ENCODE measurements at regions not wholly inside any gene's neighbourhood (a gene's known extent, or its start where the extent isn't known, plus 50 kb on each side); places are given as distances from the start of the nearest gene placed in this dataset.
A peak's percentile ranks its signal among the peaks of the same experiment; 100 is the strongest.

- DNase-seq = peak in 1 of 5 donors; percentile 6
- intact Hi-C loops (cut with DNase I) = no loop called here
- Histone ChIP-seq H3K36me3 (ENCODE audit: control insufficient read depth in 2 of 3, insufficient read depth in 3 of 3, low read length in 3 of 3) (no peaks in the 10 kb centered on the region), H3K27me3 (ENCODE audit: control insufficient read depth, insufficient read depth, low read length) (no peaks in the 10 kb centered on the region), H3K4me3 (ENCODE audit: low read length in 3 of 3) (no peak overlapping the region), H3K9ac (ENCODE audit: low read length in 3 of 3) (no peak overlapping the region), H3K9me3 (ENCODE audit: control insufficient read depth in 2 of 3, insufficient read depth in 1 of 3, low read length in 3 of 3) (peaks cover 0 to under 1% (median 0%) of the 10 kb centered on the region in 3 donors), H3K27ac (ENCODE audit: low read depth in 2 of 2, low read length in 2 of 2) (no peak overlapping the region), H3K4me1 (ENCODE audit: control insufficient read depth in 2 of 3, insufficient read depth in 2 of 3, low read depth in 1 of 3, low read length in 3 of 3) (no peaks in the 10 kb centered on the region)
- FAIRE-seq = no peak
- TF ChIP-seq CTCF (IDR thresholded peaks at IDR 0.05; ENCODE audit: borderline replicate concordance, extremely low read depth, insufficient read depth) = no peak
Measured at GRCh38 chr7:67392596-67393438, 396.2 kb downstream of the TYW1 start.

DNA sequence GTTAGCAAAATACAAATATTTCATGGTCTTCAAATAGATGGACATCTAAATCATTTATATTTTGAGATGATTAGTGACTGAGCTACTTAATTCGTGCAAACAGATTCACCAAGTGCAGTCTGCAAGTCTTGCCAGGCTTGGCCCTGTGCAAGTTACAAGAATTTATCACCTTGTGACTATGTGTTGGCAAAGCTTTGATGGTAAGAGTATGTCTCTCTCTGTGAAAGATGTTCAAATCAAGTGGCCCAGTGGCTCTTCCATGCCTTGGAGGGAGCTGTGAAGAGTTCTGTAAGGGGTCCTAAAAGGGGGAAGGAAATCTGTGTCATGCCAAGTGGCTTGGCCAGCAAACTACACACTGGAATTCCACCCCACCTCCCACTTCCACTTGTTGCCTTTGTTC, 397.3 kb downstream of the TYW1 start:
- H3K4me3 ChIP-seq (ENCODE audit: low read length in 3 of 3) = no peak overlapping the region
- FAIRE-seq = no peak
- no peak for DNase-seq
- H3K36me3 ChIP-seq (ENCODE audit: control insufficient read depth in 2 of 3, insufficient read depth in 3 of 3, low read length in 3 of 3) = no peaks in the 10 kb centered on the region
- H3K4me1 ChIP-seq (ENCODE audit: control insufficient read depth in 2 of 3, insufficient read depth in 2 of 3, low read depth in 1 of 3, low read length in 3 of 3) = no peaks in the 10 kb centered on the region
- TF ChIP-seq CTCF (IDR thresholded peaks at IDR 0.05; ENCODE audit: borderline replicate concordance, extremely low read depth, insufficient read depth) = no peak
- no peak overlapping the region for H3K27ac ChIP-seq (ENCODE audit: low read depth in 2 of 2, low read length in 2 of 2)
- no peaks in the 10 kb centered on the region for H3K27me3 ChIP-seq (ENCODE audit: control insufficient read depth, insufficient read depth, low read length)
- intact Hi-C loops (cut with DNase I) = no loop called here
- peaks cover 0 to 4% (median 0%) of the 10 kb centered on the region in 3 donors for H3K9me3 ChIP-seq (ENCODE audit: control insufficient read depth in 2 of 3, insufficient read depth in 1 of 3, low read length in 3 of 3)
- H3K9ac ChIP-seq (ENCODE audit: low read length in 3 of 3) = no peak overlapping the region

DNA sequence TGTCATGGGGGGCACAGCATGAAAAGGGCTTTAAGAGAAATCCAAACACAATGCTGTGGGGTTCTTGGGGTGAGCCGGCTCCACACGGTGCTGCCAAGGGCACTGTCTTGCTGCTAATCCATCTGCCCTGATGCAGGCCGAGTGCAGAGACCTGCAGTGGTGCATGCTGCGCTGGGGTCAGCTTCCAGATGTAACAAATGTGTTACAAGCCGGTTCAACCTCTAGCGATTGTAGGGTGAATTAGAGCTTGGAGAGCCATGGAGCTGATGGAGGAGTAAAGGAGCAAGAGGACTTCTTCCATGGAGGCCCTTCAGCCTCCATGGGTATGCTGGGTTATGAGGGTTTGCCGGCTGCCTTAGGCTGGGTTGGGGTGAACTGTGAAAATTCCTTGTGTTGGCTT, 402.3 kb downstream of the TYW1 start:
- Histone ChIP-seq H3K4me1 (ENCODE audit: control insufficient read depth in 2 of 3, insufficient read depth in 2 of 3, low read depth in 1 of 3, low read length in 3 of 3) (no peaks in the 10 kb centered on the region), H3K27me3 (ENCODE audit: control insufficient read depth, insufficient read depth, low read length) (no peaks in the 10 kb centered on the region), H3K9ac (ENCODE audit: low read length in 3 of 3) (no peak overlapping the region), H3K36me3 (ENCODE audit: control insufficient read depth in 2 of 3, insufficient read depth in 3 of 3, low read length in 3 of 3) (no peaks in the 10 kb centered on the region), H3K4me3 (ENCODE audit: low read length in 3 of 3) (no peak overlapping the region), H3K27ac (ENCODE audit: low read depth in 2 of 2, low read length in 2 of 2) (no peak overlapping the region), H3K9me3 (ENCODE audit: control insufficient read depth in 2 of 3, insufficient read depth in 1 of 3, low read length in 3 of 3) (peaks cover 0 to 13% (median 2%) of the 10 kb centered on the region in 3 donors)
- FAIRE-seq = no peak
- intact Hi-C loops (cut with DNase I) = no loop called here
- DNase-seq = peak in 1 of 5 donors; percentile 31
- TF ChIP-seq CTCF (IDR thresholded peaks at IDR 0.05; ENCODE audit: borderline replicate concordance, extremely low read depth, insufficient read depth) = no peak

Measured in kidney (tissue), 13 donors.